ENCODE measurements at regions not wholly inside any gene's neighbourhood (a gene's known extent, or its start where the extent isn't known, plus 50 kb on each side); places are given as distances from the start of the nearest gene placed in this dataset.
"Not testable (repeated sequence)": the region's sequence is repeated elsewhere in the genome, so short reads cannot be mapped to it uniquely, and the experiment has no call there.

DNA sequence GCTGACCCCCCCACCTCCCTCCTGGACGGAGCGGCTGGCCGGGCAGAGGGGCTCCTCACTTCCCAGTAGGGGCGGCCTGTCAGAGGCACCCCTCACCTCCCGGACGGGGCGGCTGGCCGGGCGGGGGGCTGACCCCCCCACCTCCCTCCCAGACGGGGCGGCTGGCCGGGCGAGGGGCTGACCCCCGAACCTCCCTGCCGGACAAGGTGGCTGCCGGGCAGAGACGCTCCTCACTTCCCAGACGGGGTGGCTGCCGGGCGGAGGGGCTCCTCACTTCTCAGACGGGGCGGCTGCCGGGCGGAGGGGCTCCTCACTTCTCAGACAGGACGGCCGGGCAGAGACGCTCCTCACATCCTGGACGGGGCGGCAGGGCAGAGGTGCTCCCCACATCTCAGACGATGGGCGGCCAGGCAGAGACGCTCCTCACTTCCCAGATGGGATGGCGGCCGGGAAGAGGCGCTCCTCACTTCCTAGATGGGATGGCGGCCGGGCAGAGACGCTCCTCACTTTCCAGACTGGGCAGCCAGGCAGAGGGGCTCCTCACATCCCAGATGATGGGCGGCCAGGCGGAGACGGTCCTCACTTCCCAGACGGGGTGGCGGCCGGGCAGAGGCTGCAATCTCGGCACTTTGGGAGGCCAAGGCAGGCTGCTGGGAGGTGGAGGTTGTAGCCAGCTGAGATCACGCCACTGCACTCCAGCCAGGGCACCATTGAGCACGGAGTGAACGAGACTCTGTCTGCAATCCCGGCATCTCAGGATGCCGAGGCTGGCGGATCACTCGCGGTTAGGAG, 66.2 kb upstream of the PAPPA2 start:
- DNase-seq; intact Hi-C loops (cut with DNase I); ATAC-seq (ENCODE audit: poor library complexity): not testable (repeated sequence)

DNA sequence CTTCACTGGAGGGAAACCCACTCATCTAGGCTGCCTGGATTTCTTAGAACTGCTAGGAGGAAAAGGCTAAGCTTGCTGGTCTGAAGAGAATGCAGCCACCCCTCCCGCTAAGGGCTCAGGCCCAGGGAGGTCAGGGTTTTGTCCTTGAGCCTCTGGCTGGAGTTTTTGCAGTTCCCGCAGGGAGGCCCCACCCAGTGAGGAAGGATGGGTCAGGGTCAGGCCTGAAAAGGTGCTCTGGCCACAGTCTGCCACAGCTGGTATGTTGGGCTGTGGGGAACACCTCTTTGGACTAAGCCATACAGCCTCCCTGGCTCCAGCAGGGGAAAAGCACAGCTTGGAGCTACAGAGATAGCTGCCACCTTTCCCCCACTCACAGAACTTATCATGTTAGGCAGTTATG, 71.4 kb upstream of the PAPPA2 start:
- ATAC-seq (ENCODE audit: poor library complexity), result peak; percentile 53

DNA sequence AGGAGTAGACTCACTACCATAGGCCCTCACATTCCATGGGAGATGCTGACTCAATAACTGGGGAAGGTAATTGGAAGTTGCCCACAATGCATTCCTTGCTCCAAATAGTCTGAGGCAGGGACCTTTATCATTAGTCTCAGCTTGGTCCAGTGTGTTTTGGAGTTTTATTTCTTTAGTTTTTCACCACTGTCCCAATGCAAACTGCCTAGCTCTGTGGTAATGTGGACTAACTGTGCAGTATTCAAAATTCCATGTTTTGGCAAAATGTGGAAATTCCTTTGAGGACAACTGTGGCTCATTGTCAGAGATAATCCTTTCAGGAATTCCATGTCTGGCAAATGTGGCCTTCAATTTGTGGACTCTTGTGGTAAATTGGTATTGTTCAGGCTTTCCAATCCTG, 78.1 kb upstream of the PAPPA2 start:
- ATAC-seq (ENCODE audit: poor library complexity) (no peak), DNase-seq (no peak)
- intact Hi-C loops (cut with DNase I), result no loop called here

More for the DNA sequence above, 71.4 kb upstream of the PAPPA2 start:
- no peak for DNase-seq
- intact Hi-C loops (cut with DNase I), result no loop called here

DNA sequence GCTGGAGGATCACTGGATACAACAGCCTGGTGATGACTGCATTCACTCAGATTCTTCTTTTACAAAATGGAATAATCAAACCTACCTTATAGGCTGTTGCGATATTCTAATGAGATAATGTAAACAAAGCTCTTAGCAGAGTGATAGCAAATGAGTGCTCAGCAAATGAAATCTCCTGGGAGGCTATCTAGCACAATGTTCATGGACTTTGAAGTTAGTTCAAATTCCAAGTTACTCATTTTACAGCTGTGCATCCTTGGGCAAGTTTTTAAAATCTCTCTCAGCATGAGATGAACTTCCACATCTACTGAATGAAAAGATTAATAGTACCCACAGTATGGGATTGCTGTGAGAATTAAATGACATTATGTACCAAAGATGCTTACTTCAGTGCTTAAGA, 80.8 kb upstream of the PAPPA2 start:
- DNase-seq (no peak), ATAC-seq (ENCODE audit: poor library complexity) (no peak)
- intact Hi-C loops (cut with DNase I), result no loop called here

DNA sequence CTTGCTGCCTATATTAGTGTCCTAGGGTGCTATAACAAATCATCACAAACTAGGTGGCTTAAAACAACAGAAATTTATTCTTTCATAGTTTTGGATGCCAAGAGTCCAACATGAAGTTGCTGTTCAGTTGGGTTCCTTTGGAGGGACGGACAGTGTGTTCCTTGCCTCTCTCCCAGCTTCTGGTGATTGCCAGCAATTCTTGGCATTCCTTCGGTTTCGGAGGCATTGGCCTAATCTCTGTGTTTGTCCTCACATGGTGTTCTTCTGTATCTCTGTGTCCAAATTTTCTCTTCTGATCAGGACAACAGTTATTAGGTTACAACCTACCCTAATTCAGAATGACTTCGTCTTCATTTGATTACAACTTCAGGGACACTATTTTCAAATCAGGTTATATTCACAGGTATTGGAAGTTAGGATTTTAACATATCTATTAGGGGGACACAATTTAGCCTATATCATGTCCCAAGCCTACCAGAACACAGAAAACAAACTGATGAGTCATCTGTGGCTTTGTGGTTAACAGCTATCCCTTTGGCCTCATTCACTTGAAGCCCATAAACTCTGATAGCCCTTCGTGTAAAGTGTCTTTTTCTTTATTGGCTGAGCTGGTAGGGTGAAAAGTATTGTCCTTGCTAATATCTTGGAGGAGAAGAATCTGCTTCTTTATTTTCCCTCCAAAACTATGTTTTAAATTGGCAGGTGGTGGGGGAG, 83.2 kb upstream of the PAPPA2 start:
- peak; percentile 45 for ATAC-seq (ENCODE audit: poor library complexity)
- no peak for DNase-seq
- intact Hi-C loops (cut with DNase I), result loop anchor here (5.0 to 10.0 kb wide), 3 partner anchors 175 to 505 kb away; no protein-coding TSS in a partner anchor

DNA sequence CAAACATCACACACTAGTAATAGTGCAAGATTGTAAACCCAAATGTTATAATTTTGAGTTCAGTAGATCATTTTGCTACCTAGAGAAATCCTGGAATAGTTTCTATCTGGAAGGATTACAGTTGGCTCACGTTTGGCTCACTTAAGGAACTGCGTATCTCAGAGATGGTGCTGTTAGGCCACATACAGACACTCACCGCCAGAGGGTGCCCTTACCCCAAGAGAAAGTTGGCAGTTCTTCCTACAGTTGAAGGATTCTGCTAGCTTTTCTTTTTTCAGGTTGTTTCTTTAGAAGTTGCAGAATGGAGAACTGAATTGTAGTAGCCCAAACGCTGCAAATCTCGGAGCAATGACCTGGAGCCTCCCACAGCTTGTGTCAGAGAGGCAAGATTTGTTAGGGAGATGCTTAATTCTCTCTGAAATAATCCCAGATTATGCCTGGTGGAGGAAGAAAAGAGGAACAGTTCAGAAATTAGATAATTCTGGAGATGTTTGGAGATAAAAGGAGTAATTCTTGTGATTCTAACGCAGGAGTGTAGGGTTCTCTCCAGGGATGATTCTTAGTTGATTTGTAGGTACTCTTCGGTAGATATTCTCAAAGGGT, 87.9 kb upstream of the PAPPA2 start:
- ATAC-seq (ENCODE audit: poor library complexity), result peak; percentile 82
- intact Hi-C loops (cut with DNase I), result loop anchor here (5.0 to 10.0 kb wide), 3 partner anchors 180 to 510 kb away; no protein-coding TSS in a partner anchor
- DNase-seq, result peak; percentile 77

DNA sequence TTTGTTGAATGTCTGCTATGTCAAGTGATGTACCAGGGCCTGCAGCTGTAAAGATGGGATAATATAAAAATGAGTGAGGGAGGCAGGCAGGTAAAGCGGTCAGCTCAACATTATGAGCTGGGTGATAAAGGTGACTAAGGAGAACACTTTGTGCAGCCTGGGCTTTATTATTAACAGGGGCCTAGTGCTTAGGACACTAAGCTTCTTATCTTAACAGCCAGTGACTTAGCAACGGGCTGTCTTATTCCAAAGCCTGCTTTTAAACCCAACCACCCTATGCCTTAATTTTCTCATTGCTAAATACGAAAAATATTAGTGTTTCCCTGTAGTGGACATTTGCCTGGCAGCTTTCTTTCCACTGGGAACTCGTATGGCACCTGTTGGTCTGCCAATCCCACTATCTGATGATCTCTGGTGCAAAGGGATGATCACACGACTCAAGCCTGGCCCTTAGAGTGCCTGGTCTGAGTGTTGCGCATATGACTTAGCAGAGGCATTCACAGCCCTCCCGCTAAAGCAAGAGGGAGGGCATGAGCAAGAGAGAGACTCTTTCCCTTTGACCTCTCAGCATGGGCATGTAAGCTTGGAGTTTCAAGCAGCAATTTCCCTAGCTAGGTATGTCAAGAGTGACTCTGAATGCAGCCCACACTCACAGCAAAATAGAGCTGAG, 98.6 kb upstream of the PAPPA2 start:
- intact Hi-C loops (cut with DNase I), result no loop called here
- ATAC-seq (ENCODE audit: poor library complexity) (no peak), DNase-seq (no peak)

DNA sequence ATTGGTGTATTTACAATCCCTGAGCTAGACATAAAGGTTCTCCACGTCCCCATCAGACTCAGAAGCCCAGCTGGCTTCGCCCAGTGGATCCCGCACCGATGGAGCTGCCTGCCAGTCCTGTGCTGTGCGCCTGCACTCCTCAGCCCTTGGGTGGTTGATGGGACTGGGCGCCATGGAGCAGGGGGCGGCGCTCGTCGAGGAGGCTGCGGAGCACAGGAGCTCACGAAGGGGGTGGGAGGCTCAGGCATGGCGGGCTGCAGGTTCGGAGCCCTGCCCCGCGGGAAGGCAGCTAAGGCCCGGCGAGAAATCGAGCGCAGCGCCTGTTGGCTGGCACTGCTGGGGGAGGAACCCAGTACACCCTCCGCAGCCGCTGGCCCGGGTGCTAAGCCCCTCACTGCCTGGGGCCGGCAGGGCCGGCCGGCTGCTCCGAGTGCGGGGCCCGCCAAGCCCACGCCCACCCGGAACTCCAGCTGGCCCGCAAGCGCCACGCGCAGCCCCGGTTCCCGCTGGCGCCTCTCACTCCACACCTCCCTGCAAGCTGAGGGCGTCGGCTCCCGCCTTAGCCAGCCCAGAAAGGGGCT, 113.8 kb upstream of the PAPPA2 start:
- ATAC-seq (ENCODE audit: poor library complexity); intact Hi-C loops (cut with DNase I); DNase-seq: not testable (repeated sequence)

DNA sequence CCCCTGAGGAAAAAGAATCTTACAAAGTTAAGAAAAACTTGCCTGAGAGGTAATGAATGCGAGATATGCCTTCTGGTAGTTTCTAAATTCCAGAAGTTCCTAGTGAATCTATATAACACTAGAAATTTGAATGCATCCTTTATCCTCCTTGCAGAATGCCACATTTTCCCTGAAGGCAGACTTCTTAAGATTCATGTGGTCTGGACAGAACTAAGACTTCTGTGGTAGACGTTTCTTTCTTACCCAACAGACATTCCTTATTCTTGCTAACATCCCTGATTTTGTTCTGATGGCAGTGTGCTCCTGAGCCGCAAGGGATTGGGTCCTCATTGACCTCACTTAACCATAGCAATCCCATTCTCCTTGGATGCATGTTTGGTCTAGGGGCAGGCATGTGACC, 121.3 kb upstream of the PAPPA2 start:
- DNase-seq (no peak), ATAC-seq (ENCODE audit: poor library complexity) (no peak)
- intact Hi-C loops (cut with DNase I), result no loop called here

DNA sequence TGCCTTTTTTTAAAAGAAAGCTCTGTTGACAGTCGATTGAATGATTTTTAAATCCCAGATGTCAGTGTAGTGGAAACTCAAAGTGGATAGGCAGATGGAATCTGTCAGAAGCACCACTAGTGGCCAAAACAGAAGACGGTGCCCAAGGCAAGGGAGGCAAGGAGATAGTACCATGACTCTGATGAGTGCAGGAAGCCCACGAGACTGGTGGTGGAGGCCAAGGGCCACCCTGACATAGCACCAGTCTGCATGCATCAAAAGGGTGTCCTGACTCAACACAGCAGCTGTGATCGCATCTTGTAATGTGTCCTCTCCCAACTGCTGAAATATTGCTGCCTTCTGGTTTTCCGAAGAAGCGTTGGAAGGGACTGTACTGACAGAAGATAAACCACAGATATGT, 124.1 kb upstream of the PAPPA2 start:
- intact Hi-C loops (cut with DNase I), result no loop called here
- DNase-seq, result no peak
- no peak for ATAC-seq (ENCODE audit: poor library complexity)

DNA sequence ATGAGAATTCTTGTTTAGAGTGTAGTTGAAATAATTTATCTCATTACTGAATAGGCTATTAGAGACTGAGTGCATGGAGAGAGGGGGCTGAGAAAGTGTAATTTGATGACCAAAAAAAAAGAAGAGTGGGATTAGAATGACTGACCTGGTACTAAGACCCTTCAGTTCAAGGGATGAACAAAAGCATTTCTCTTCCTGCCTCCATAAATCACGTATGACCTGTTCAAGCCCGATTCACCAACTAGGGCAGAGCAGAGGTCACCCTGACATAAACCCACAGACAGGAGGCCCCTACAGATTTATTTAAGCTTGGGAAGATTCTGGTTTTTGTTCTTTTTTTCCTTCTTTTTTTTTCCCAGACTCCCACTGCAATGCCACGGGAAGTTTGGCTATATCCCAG, 123.7 kb upstream of the COP1 start:
- no peak for DNase-seq
- ATAC-seq (ENCODE audit: poor library complexity), result no peak
- intact Hi-C loops (cut with DNase I), result no loop called here

DNA sequence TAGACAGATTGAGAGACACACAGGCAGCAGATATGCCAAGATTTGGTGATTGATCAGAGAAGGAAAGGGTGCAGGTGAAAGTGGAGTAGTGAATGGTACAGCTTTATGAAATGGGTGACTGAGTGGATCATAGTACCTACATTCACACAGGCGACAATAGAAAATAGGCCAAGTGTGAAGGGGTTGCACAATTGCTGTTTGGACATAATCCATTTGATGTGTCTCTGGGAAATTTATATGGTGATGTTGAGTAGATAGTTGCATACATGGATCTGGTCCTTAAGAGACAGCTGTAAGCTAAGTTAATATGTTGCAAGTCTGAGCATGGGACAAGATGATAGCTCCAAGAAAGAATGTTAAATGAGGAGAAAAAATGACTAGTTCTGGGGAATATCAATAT, 118.6 kb upstream of the COP1 start:
- ATAC-seq (ENCODE audit: poor library complexity) (no peak), DNase-seq (no peak)
- intact Hi-C loops (cut with DNase I), result no loop called here

DNA sequence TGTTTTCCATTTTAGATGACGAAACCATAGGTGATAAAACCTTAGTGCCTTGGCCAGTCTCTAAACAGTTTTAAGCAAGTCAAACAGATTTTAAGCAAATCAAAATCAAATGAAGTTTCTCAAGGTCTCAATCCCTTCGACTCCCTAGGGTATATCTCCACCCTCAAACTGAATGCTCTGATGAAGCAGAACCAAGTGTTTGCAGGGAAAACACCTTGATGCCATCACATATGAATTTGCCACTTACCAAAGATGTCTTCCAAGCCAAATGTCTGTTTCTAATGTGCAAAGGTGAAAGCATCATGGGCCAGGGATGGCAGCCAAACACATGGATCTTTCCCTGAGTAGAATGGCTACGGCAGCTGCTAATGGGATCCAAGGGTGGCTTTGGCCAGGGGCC, 116.4 kb upstream of the COP1 start:
- ATAC-seq (ENCODE audit: poor library complexity), result no peak

DNA sequence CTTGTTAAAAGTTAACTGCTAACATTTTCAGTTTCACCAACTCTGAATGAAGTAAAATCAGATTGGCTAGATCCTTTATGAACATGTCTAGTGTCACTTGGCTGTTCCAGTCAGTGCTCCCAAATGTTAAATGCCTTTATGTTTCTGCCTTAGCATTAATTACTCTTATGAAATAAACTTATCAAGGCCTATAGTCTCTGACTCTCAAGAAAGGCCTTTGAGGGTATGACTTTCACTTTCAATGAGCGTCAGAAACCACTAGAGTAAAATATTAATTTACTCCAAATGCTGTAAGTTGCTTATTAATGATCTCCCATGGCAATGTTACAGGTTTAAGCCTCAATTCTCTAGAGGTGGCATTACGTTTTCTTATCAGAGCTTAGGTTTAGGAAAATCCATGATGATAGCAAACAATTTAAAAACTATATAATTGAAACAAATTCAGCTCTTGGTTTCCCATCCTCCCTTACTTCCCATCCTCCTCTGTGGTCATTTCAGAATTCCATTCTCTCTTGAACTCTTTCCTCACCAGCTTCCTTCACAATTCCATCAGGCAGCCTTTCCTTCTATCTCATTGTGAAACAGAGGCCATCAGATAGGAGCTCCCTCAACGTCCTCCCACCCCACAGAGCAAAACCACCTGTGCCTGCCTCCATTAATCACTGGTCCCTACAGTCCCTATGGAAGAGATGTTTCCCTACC, 108.6 kb upstream of the COP1 start:
- intact Hi-C loops (cut with DNase I), result no loop called here
- DNase-seq (no peak), ATAC-seq (ENCODE audit: poor library complexity) (no peak)

More for the DNA sequence above, 116.4 kb upstream of the COP1 start:
- intact Hi-C loops (cut with DNase I), result no loop called here
- DNase-seq, result no peak

DNA sequence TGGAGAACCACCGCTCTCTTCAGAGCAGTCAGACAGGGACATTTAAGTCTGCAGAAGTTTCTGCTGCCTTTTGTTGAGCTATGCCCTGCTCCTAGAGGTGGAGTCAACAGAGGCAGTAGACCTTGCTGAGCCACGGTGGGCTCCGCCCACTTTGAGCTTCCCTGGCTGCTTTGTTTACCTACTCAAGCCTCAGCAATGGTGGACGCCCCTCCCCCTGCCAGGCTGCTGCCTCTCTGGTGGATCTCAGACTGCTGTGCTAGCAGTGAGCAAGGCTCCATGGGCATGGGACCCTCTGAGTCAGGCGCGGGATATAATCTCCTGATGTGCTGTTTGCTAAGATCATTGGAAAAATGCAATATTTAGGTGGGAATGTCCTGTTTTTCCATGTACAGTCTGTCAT, 89.5 kb upstream of the COP1 start:
- intact Hi-C loops (cut with DNase I); ATAC-seq (ENCODE audit: poor library complexity); DNase-seq: not testable (repeated sequence)

DNA sequence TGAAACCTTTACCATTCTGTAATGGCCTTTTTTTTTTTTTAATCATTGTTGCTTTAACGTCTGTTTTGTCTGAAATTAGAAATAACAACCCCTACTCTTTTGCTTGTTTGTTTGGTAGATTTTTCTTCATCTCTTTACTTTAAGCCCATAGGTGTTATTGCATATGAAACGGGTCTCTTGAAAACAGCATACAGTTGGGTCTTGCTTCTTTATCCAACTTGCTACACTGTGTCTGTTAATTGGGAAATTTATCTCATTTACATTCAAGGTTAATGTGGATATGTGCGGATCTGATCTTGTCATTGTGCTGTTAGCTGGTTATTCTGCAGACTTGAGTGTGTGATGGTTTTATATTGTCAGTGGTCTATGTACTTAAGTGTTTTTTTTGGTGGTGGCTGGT, 78.9 kb upstream of the COP1 start:
- no peak for ATAC-seq (ENCODE audit: poor library complexity)
- DNase-seq, result no peak
- intact Hi-C loops (cut with DNase I), result no loop called here

DNA sequence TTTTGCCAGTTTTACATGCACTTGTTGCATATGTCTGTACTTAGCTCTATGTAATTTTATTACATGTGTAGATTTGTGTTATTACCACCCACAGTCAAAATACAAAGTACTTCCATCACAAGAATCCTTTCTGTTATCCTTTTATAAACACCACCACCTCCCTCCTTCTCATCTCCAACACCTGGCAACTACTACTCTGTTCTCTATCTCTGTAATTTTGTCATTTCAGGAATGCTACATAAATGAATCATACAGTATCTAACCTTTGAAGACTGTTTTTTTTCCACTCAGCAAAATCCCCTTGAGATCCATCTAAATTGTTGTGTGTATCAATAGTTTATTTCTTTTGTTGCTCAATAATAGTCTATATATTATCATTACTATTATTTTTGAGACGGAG, 64.5 kb upstream of the COP1 start:
- DNase-seq, result no peak
- no peak for ATAC-seq (ENCODE audit: poor library complexity)
- intact Hi-C loops (cut with DNase I), result no loop called here

Measured in Right ventricle myocardium superior (tissue), 1 donor.